Activated CD4-positive, alpha-beta T cell treated with anti-CD3 and anti-CD28 coated beads, Interleukin-2, Interleukin-4, amounts not matched to agents 100 ng/mL and 50 ng/mL, durations not matched to agents 16 hours and 8 hours (primary cell): ENCODE measurements at regions not wholly inside any gene's neighbourhood (a gene's known extent, or its start where the extent isn't known, plus 50 kb on each side); places are given as distances from the start of the nearest gene placed in this dataset.
"Not testable (repeated sequence)": the region's sequence is repeated elsewhere in the genome, so short reads cannot be mapped to it uniquely, and the experiment has no call there.

Experiments
- DNase-seq: peaks from one replicate; pipeline ENCODE4 v3.0.0-alpha.2; 2020; ENCODE audit warnings: low spot score

- no peak for DNase-seq
These were observed 165.3 kb upstream of the FBXL7 start for GRCh38 chr5:15334551-15335266.

- no peak for DNase-seq
These were observed 166.9 kb upstream of the FBXL7 start for GRCh38 chr5:15333091-15333490.

- no peak for DNase-seq
These were observed 173.0 kb upstream of the FBXL7 start for GRCh38 chr5:15326932-15327331.

- DNase-seq: no peak
These were observed 173.5 kb upstream of the FBXL7 start for GRCh38 chr5:15326471-15326870.

GRCh38 chr5:15322421-15322820, 177.6 kb upstream of the FBXL7 start:
- no peak for DNase-seq

- no peak for DNase-seq
These were observed 178.2 kb upstream of the FBXL7 start for GRCh38 chr5:15321776-15322175.

- no peak for DNase-seq
These were observed 179.1 kb upstream of the FBXL7 start for GRCh38 chr5:15320871-15321270.

- no peak for DNase-seq
These were observed 194.8 kb upstream of the FBXL7 start for GRCh38 chr5:15304914-15305834.

GRCh38 chr5:15304066-15304731, 195.8 kb upstream of the FBXL7 start:
- DNase-seq: no peak

- no peak for DNase-seq
These were observed 199.8 kb upstream of the FBXL7 start for GRCh38 chr5:15300141-15300540.

GRCh38 chr5:15290953-15291352, 209.0 kb upstream of the FBXL7 start:
- DNase-seq: no peak

GRCh38 chr5:15286650-15287049, 213.3 kb upstream of the FBXL7 start:
- no peak for DNase-seq

GRCh38 chr5:15285901-15286583, 213.9 kb upstream of the FBXL7 start:
- no peak for DNase-seq

GRCh38 chr5:15284706-15285105, 215.3 kb upstream of the FBXL7 start:
- no peak for DNase-seq

- no peak for DNase-seq
These were observed 216.9 kb upstream of the FBXL7 start for GRCh38 chr5:15283076-15283475.

- DNase-seq: no peak
These were observed 217.4 kb upstream of the FBXL7 start for GRCh38 chr5:15282611-15283010.

- DNase-seq: not testable (repeated sequence)
These were observed 228.4 kb upstream of the FBXL7 start for GRCh38 chr5:15271596-15271995.

- DNase-seq: no peak
These were observed 232.0 kb upstream of the FBXL7 start for GRCh38 chr5:15267966-15268365.

GRCh38 chr5:15266841-15267240, 233.1 kb upstream of the FBXL7 start:
- no peak for DNase-seq

GRCh38 chr5:15266229-15266628, 233.8 kb upstream of the FBXL7 start:
- DNase-seq: no peak

- DNase-seq: no peak
These were observed 236.0 kb upstream of the FBXL7 start for GRCh38 chr5:15263942-15264341.

- no peak for DNase-seq
These were observed 236.6 kb upstream of the FBXL7 start for GRCh38 chr5:15263406-15263805.
